ENCODE measurements at regions not wholly inside any gene's neighbourhood (a gene's known extent, or its start where the extent isn't known, plus 50 kb on each side); places are given as distances from the start of the nearest gene placed in this dataset.

DNA sequence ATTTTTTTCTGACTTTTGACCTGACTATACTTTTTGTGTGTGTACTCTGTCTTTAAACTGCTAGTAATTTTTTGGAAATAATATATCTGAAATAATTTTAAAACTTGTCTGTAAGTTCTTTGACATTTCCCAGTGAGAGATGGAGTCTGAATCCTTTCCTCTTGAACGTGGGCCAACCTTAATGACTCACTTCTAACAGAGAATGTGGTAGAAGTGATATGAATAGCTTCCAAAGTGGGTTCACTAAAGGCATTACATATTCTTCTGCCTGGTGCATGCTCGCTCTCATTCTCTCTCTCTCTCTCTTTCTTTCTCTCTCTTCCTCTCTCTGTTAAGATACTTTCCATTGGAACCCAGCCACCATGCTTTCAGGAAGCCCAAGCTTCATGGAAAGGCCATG is 108.7 kb upstream of the FERMT1 start:
- TF ChIP-seq, protein P1, sequence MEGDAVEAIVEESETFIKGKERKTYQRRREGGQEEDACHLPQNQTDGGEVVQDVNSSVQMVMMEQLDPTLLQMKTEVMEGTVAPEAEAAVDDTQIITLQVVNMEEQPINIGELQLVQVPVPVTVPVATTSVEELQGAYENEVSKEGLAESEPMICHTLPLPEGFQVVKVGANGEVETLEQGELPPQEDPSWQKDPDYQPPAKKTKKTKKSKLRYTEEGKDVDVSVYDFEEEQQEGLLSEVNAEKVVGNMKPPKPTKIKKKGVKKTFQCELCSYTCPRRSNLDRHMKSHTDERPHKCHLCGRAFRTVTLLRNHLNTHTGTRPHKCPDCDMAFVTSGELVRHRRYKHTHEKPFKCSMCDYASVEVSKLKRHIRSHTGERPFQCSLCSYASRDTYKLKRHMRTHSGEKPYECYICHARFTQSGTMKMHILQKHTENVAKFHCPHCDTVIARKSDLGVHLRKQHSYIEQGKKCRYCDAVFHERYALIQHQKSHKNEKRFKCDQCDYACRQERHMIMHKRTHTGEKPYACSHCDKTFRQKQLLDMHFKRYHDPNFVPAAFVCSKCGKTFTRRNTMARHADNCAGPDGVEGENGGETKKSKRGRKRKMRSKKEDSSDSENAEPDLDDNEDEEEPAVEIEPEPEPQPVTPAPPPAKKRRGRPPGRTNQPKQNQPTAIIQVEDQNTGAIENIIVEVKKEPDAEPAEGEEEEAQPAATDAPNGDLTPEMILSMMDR (IDR thresholded peaks at IDR 0.05 in 2 of 3, conservative IDR thresholded peaks at IDR 0.05 in 1 of 3; ENCODE audit: control insufficient read depth in 2 of 3, extremely low read depth in 1 of 3, insufficient read depth in 1 of 3, low read depth in 3 of 3, low read length in 3 of 3), result no peak
- TF ChIP-seq MTA3 (IDR thresholded peaks at IDR 0.05; ENCODE audit: borderline replicate concordance, low read length) (no peak), RAD21 (IDR thresholded peaks at IDR 0.05; ENCODE audit: insufficient read depth, low read depth, low read length) (no peak), POLR2A (IDR thresholded peaks at IDR 0.05; ENCODE audit: low read depth, low read length) (no peak), FOXM1 (IDR thresholded peaks at IDR 0.05; ENCODE audit: low read depth, low read length) (no peak), CEBPB (IDR thresholded peaks at IDR 0.05; ENCODE audit: borderline replicate concordance in 1 of 2, low read depth in 2 of 2, low read length in 2 of 2) (no peak), SIN3A (IDR thresholded peaks at IDR 0.05; ENCODE audit: low read depth, low read length) (no peak)
- TF ChIP-seq, protein P2, sequence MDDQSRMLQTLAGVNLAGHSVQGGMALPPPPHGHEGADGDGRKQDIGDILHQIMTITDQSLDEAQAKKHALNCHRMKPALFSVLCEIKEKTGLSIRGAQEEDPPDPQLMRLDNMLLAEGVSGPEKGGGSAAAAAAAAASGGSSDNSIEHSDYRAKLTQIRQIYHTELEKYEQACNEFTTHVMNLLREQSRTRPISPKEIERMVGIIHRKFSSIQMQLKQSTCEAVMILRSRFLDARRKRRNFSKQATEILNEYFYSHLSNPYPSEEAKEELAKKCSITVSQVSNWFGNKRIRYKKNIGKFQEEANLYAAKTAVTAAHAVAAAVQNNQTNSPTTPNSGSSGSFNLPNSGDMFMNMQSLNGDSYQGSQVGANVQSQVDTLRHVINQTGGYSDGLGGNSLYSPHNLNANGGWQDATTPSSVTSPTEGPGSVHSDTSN (IDR thresholded peaks at IDR 0.05; ENCODE audit: insufficient replicate concordance, low read depth, low read length), result no peak
- TF ChIP-seq, protein P3, sequence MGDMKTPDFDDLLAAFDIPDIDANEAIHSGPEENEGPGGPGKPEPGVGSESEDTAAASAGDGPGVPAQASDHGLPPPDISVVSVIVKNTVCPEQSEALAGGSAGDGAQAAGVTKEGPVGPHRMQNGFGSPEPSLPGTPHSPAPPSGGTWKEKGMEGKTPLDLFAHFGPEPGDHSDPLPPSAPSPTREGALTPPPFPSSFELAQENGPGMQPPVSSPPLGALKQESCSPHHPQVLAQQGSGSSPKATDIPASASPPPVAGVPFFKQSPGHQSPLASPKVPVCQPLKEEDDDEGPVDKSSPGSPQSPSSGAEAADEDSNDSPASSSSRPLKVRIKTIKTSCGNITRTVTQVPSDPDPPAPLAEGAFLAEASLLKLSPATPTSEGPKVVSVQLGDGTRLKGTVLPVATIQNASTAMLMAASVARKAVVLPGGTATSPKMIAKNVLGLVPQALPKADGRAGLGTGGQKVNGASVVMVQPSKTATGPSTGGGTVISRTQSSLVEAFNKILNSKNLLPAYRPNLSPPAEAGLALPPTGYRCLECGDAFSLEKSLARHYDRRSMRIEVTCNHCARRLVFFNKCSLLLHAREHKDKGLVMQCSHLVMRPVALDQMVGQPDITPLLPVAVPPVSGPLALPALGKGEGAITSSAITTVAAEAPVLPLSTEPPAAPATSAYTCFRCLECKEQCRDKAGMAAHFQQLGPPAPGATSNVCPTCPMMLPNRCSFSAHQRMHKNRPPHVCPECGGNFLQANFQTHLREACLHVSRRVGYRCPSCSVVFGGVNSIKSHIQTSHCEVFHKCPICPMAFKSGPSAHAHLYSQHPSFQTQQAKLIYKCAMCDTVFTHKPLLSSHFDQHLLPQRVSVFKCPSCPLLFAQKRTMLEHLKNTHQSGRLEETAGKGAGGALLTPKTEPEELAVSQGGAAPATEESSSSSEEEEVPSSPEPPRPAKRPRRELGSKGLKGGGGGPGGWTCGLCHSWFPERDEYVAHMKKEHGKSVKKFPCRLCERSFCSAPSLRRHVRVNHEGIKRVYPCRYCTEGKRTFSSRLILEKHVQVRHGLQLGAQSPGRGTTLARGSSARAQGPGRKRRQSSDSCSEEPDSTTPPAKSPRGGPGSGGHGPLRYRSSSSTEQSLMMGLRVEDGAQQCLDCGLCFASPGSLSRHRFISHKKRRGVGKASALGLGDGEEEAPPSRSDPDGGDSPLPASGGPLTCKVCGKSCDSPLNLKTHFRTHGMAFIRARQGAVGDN (IDR thresholded peaks at IDR 0.05), result no peak

Measured in GM12878 (cell line).